Chondrocyte (in vitro differentiated cells): ENCODE measurements at regions not wholly inside any gene's neighbourhood (a gene's known extent, or its start where the extent isn't known, plus 50 kb on each side); places are given as distances from the start of the nearest gene placed in this dataset.
"Not testable (repeated sequence)": the region's sequence is repeated elsewhere in the genome, so short reads cannot be mapped to it uniquely, and the experiment has no call there.

Experiments
- DNase-seq: peaks from one replicate; pipeline ENCODE4 v3.0.0; 2021; ENCODE audit warnings: mixed read lengths, low spot score
- H3K27ac Mint-ChIP-seq: one replicate; pipeline ENCODE4 v1.8.0; 2021; ENCODE audit warnings: mild to moderate bottlenecking, moderate library complexity, mixed read lengths; ENCODE audit not compliant: unreplicated experiment
- H3K27me3 Mint-ChIP-seq: 2 replicates; pipeline ENCODE4 v1.8.0; 2021; ENCODE audit warnings: low read depth, mixed read lengths
- H3K36me3 Mint-ChIP-seq: 2 replicates; pipeline ENCODE4 v1.8.0; 2021; ENCODE audit warnings: low read depth, mixed read lengths
- H3K4me1 Mint-ChIP-seq: 2 replicates; pipeline ENCODE4 v1.8.0; 2021; ENCODE audit warnings: low read depth, mild to moderate bottlenecking, mixed read lengths
- H3K4me3 Mint-ChIP-seq: one replicate; pipeline ENCODE4 v1.8.0; 2021; ENCODE audit warnings: mild to moderate bottlenecking, moderate library complexity, mixed read lengths; ENCODE audit not compliant: unreplicated experiment
- H3K9me3 Mint-ChIP-seq: 2 replicates; pipeline ENCODE4 v1.8.0; 2021; ENCODE audit warnings: low read depth, mixed read lengths
- CTCF ChIP-seq: fragments of 200-600 bp; sonication (generic); IDR thresholded peaks from 2 replicates; pipeline ENCODE4 v1.5.0; 2021; ENCODE audit warnings: antibody characterized with exemption, mild to moderate bottlenecking, moderate library complexity

GRCh38 chr3:124360563-124360962 is 368.6 kb upstream of the ROPN1 start:
- Mint-ChIP-seq H3K9me3 (no peaks in the 10 kb centered on the region), H3K36me3 (peaks cover 7% of the 10 kb centered on the region), H3K27me3 (no peaks in the 10 kb centered on the region), H3K4me3 (no peak overlapping the region), H3K27ac (no peak overlapping the region), H3K4me1 (peaks cover 19% of the 10 kb centered on the region)
- no peak for DNase-seq
- TF ChIP-seq CTCF, result no peak

GRCh38 chr3:124361566-124361965 is 368.7 kb upstream of the UMPS start:
- Mint-ChIP-seq H3K4me3 (no peak overlapping the region), H3K27ac (no peak overlapping the region), H3K27me3 (no peaks in the 10 kb centered on the region), H3K9me3 (no peaks in the 10 kb centered on the region), H3K4me1 (peaks cover 19% of the 10 kb centered on the region), H3K36me3 (peaks cover 6% of the 10 kb centered on the region)
- DNase-seq, result no peak
- TF ChIP-seq CTCF, result no peak

DNA sequence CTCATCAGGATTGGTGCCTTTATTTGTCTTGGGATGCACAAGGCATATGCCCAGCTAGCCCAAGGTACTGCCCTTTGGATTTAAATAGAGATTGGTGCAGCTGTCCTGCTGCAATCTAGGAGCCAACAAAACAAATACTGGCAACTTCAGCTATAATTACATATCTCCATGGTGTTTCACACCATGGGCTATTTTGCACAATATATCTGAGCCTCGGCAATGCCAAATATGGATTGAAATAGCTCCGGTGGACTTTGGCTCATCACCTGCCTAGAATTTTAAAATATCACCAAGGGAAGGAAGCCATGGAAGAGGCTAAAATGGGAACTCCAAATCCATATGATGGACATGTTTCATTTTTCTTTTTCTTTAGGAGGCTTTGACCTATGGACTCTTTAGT is 367.8 kb upstream of the UMPS start:
- no peak for TF ChIP-seq CTCF
- DNase-seq, result no peak
- Mint-ChIP-seq H3K27me3 (no peaks in the 10 kb centered on the region), H3K36me3 (no peaks in the 10 kb centered on the region), H3K4me1 (peaks cover 19% of the 10 kb centered on the region), H3K27ac (no peak overlapping the region), H3K9me3 (no peaks in the 10 kb centered on the region), H3K4me3 (no peak overlapping the region)

- Mint-ChIP-seq H3K4me3 (no peak overlapping the region), H3K36me3 (no peaks in the 10 kb centered on the region), H3K4me1 (peaks cover 19% of the 10 kb centered on the region), H3K27me3 (no peaks in the 10 kb centered on the region), H3K9me3 (no peaks in the 10 kb centered on the region), H3K27ac (no peak overlapping the region)
- no peak for DNase-seq
- no peak for TF ChIP-seq CTCF
Observed at GRCh38 chr3:124363476-124363875, 366.8 kb upstream of the UMPS start.

GRCh38 chr3:124364317-124365020 is 365.8 kb upstream of the UMPS start:
- DNase-seq, result no peak
- no peaks in the 10 kb centered on the region for H3K9me3 Mint-ChIP-seq
- H3K36me3 Mint-ChIP-seq, result no peaks in the 10 kb centered on the region
- no peak for TF ChIP-seq CTCF
- H3K4me3 Mint-ChIP-seq, result no peak overlapping the region
- H3K27me3 Mint-ChIP-seq, result no peaks in the 10 kb centered on the region
- H3K27ac Mint-ChIP-seq, result no peak overlapping the region
- H3K4me1 Mint-ChIP-seq, result peaks cover 19% of the 10 kb centered on the region

DNA sequence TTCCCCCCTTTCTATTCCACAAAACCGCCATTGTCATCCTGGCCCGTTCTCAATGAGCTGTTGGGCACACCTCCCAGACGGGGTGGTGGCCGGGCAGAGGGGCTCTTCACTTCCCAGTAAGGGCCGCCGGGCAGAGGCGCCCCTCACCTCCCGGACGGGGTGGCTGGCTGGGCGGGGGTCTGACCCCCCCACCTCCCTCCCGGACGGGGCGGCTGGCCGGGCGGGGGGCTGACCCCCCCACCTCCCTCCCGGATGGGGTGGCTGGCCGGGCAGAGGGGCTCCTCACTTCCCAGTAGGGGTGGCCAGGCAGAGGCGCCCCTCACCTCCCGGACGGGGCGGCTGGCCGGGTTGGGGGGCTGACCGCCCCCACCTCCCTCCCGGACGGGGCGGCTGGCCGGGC is 363.6 kb upstream of the UMPS start:
- peaks cover 12% of the 10 kb centered on the region for H3K4me1 Mint-ChIP-seq
- not testable (repeated sequence) for H3K27ac Mint-ChIP-seq, DNase-seq, H3K27me3 Mint-ChIP-seq, H3K4me3 Mint-ChIP-seq, H3K9me3 Mint-ChIP-seq, H3K36me3 Mint-ChIP-seq
